MV-4-11 (cell line): ENCODE measurements at regions not wholly inside any gene's neighbourhood (a gene's known extent, or its start where the extent isn't known, plus 50 kb on each side); places are given as distances from the start of the nearest gene placed in this dataset.

Experiments used
- DNase-seq: peaks from one replicate; lab custom pipeline; 2025; lab: John Stamatoyannopoulos, UW

- DNase-seq = no peak
Measured at GRCh38 chr7:131267631-131268030, 60.0 kb upstream of the MKLN1 start.

GRCh38 chr7:131268906-131269305 lies 58.8 kb upstream of the MKLN1 start:
- DNase-seq = no peak

GRCh38 chr7:131272086-131272485 lies 55.6 kb upstream of the MKLN1 start:
- DNase-seq = no peak

GRCh38 chr7:131274986-131275385 lies 52.7 kb upstream of the MKLN1 start:
- no peak for DNase-seq

GRCh38 chr7:131276190-131276589 lies 51.5 kb upstream of the MKLN1 start:
- no peak for DNase-seq

- DNase-seq = no peak
Measured at GRCh38 chr7:131276748-131277147, 50.9 kb upstream of the MKLN1 start.
